HCT116 (cell line): ENCODE measurements at regions not wholly inside any gene's neighbourhood (a gene's known extent, or its start where the extent isn't known, plus 50 kb on each side); places are given as distances from the start of the nearest gene placed in this dataset.

Source experiments
- CTCF ChIP-seq, 3 experiments: fragments of 200-600 bp in 1 of 3; sonication (generic) in 1 of 3; IDR thresholded peaks in 2 of 3; conservative IDR thresholded peaks in 1 of 3; 2 replicates each; pipeline ENCODE4 v1.5.1; 2012 to 2017; ENCODE audit warnings: low read depth in 2 of 3, low read length in 2 of 3, antibody characterized with exemption in 1 of 3, borderline replicate concordance in 1 of 3, control low read depth in 1 of 3, mild to moderate bottlenecking in 1 of 3, mixed read lengths in 1 of 3, mixed run types in 1 of 3, moderate library complexity in 1 of 3; ENCODE audit not compliant: insufficient read depth in 1 of 3
- MAX ChIP-seq: IDR thresholded peaks from 2 replicates; pipeline ENCODE4 v1.6.1; 2012
- POLR2A ChIP-seq: IDR thresholded peaks from 2 replicates; pipeline ENCODE4 v1.7.0; 2011; ENCODE audit warnings: borderline replicate concordance; ENCODE audit not compliant: insufficient read depth, insufficient read length; ENCODE audit errors: extremely low read depth
- REST ChIP-seq: IDR thresholded peaks from 2 replicates; pipeline ENCODE4 v1.6.1; 2012; ENCODE audit warnings: low read depth
- SRF ChIP-seq: IDR thresholded peaks from 2 replicates; pipeline ENCODE4 v1.6.1; 2012; ENCODE audit warnings: low read depth
- TCF7L2 ChIP-seq: IDR thresholded peaks from 2 replicates; pipeline ENCODE4 v1.7.0; 2011; ENCODE audit warnings: borderline replicate concordance, inconsistent platforms; ENCODE audit not compliant: insufficient read depth, insufficient read length; ENCODE audit errors: extremely low read depth

- no peak for TF ChIP-seq CTCF (IDR thresholded peaks at IDR 0.05 in 2 of 3, conservative IDR thresholded peaks at IDR 0.05 in 1 of 3; ENCODE audit: borderline replicate concordance in 1 of 3, insufficient read depth in 1 of 3, low read depth in 2 of 3, low read length in 2 of 3)
- TF ChIP-seq POLR2A: no peak
- no peak for TF ChIP-seq MAX
- TF ChIP-seq SRF: no peak
- no peak for TF ChIP-seq TCF7L2
- TF ChIP-seq REST: no peak
Measured at GRCh38 chr3:104887069-104887468, 479.6 kb upstream of the ALCAM start.
